HepG2 (cell line): ENCODE measurements at regions not wholly inside any gene's neighbourhood (a gene's known extent, or its start where the extent isn't known, plus 50 kb on each side); places are given as distances from the start of the nearest gene placed in this dataset.

Experiments used
- ATAC-seq: fragments of 200-7000 bp; cut with Tn5 transposase; 3 replicates; pipeline ENCODE4 v1.9.1; 2020; ENCODE audit warnings: mild to moderate bottlenecking, moderate library complexity
- BruUV-seq: library from RNA; stranded (reverse); fragments of 400-500 nt; replicated peaks from 2 replicates; lab custom pipeline; 2021; lab: Mats Ljungman, UMichigan
- CTCF ChIA-PET: fragments of 300-600 bp; formaldehyde crosslinking; extraction: SDS; loops from one replicate; lab custom pipeline; 2021; ENCODE audit warnings: low total read pairs, inconsistent platforms, low intra/inter-chr PET ratio; lab: Yijun Ruan, JAX
- POLR2A ChIA-PET: fragments of 350-600 bp; sonication (Branson Sonifier 250); formaldehyde crosslinking; loops from one replicate; lab custom pipeline; 2020; ENCODE audit warnings: antibody characterized with exemption, inconsistent platforms; lab: Yijun Ruan, JAX
- DNase-seq: peaks from one replicate; pipeline ENCODE4 v3.0.0-alpha.2; 2015; ENCODE audit warnings: low spot score
- FAIRE-seq: peaks from 3 replicates; lab custom pipeline; 2011; peaks lifted over from hg19 to GRCh38; lab: Jason Lieb, UNC
- H2AFZ ChIP-seq: one replicate; pipeline ENCODE4 v1.6.1; 2011; ENCODE audit warnings: low read length, inconsistent platforms
- H3K27ac ChIP-seq: fragments of 300-600 bp; 3 replicates; pipeline ENCODE4 v1.8.0; 2011; ENCODE audit warnings: mixed run types, mild to moderate bottlenecking, mixed read lengths, low read length, inconsistent platforms; ENCODE audit not compliant: insufficient read depth; ENCODE audit errors: extremely low read length
- H3K27me3 ChIP-seq, 2 experiments: fragments of 200-600 bp in 1 of 2; 2 replicates in 1 of 2; 3 replicates in 1 of 2; pipeline versions ENCODE4 v1.6.0 to v1.8.0; 2011; ENCODE audit warnings: low read length in 2 of 2, mild to moderate bottlenecking in 2 of 2, moderate library complexity in 2 of 2, inconsistent platforms in 1 of 2; ENCODE audit not compliant: insufficient read depth in 2 of 2, control insufficient read depth in 1 of 2
- H3K36me3 ChIP-seq, 2 experiments: fragments of 200-600 bp in 1 of 2; replicated peaks in 1 of 2; 2 replicates in 1 of 2; 3 replicates in 1 of 2; pipeline versions ENCODE4 v1.5.1 to v1.8.0; 2011; ENCODE audit warnings: low read length in 2 of 2, inconsistent platforms in 1 of 2; ENCODE audit not compliant: insufficient read depth in 2 of 2, control insufficient read depth in 1 of 2
- H3K4me1 ChIP-seq: 2 replicates; pipeline ENCODE4 v1.5.1; 2012; ENCODE audit warnings: low read length, inconsistent platforms; ENCODE audit not compliant: insufficient read depth
- H3K4me2 ChIP-seq: 2 replicates; pipeline ENCODE4 v1.6.0; 2011; ENCODE audit warnings: low read depth, low read length, inconsistent platforms
- H3K4me3 ChIP-seq, 3 experiments: fragments of 200-600 bp in 1 of 3; sonication (generic), shearing (Covaris generic) in 1 of 3; replicated peaks in 1 of 3; 2 replicates each; pipeline ENCODE4 v1.5.1; 2011 to 2016; ENCODE audit warnings: low read length in 3 of 3, inconsistent platforms in 2 of 3, low read depth in 2 of 3, mild to moderate bottlenecking in 2 of 3, control low read depth in 1 of 3, mixed read lengths in 1 of 3; ENCODE audit not compliant: insufficient read depth in 1 of 3
- H3K79me2 ChIP-seq: one replicate; pipeline ENCODE4 v1.6.1; 2011; ENCODE audit warnings: low read length, inconsistent platforms; ENCODE audit not compliant: insufficient read depth
- H3K9ac ChIP-seq: 2 replicates; pipeline ENCODE4 v1.6.0; 2011; ENCODE audit warnings: mild to moderate bottlenecking, low read depth, low read length, inconsistent platforms; ENCODE audit not compliant: insufficient read depth
- H3K9me3 ChIP-seq: 2 replicates; pipeline ENCODE4 v1.5.1; 2012; ENCODE audit warnings: mild to moderate bottlenecking, low read length
- H4K20me1 ChIP-seq: 2 replicates; pipeline ENCODE4 v1.6.0; 2011; ENCODE audit warnings: inconsistent platforms, mild to moderate bottlenecking, low read length, moderate library complexity; ENCODE audit not compliant: insufficient read depth
- ARHGAP35 ChIP-seq: sonication (generic); formaldehyde crosslinking; IDR thresholded peaks from 2 replicates; pipeline ENCODE4 v1.9.0; 2022; ENCODE audit warnings: mild to moderate bottlenecking, inconsistent platforms, moderate library complexity, missing genetic modification reagents, borderline replicate concordance
- GMEB1 ChIP-seq: sonication (generic); formaldehyde crosslinking; IDR thresholded peaks from 2 replicates; pipeline ENCODE4 v1.5.1; 2020; ENCODE audit warnings: missing genetic modification reagents, mild to moderate bottlenecking, borderline replicate concordance
- NFYB ChIP-seq: sonication (generic); formaldehyde crosslinking; IDR thresholded peaks from 2 replicates; pipeline ENCODE4 v1.4.0; 2020; ENCODE audit warnings: missing genetic modification reagents
- SRSF4 ChIP-seq: fragments of 200-400 bp; formaldehyde crosslinking; IDR thresholded peaks from one replicate; pipeline ENCODE4 v1.6.1; 2018; ENCODE audit warnings: mild to moderate bottlenecking, low read depth, low read length, moderate library complexity; ENCODE audit not compliant: poor library complexity, severe bottlenecking
- ZNF3 ChIP-seq: IDR thresholded peaks from 2 replicates; pipeline ENCODE4 v1.7.0; 2017; ENCODE audit warnings: inconsistent platforms
- WGBS: methylation state at CpG from one replicate; pipeline ENCODE4 v1.1.6; 2017; ENCODE audit warnings: low lambda C conversion rate; 5-methylcytosine and 5-hydroxymethylcytosine counted together
- in situ Hi-C: cut with HindIII; loops from 2 replicates; pipeline ENCODE4 v1.10.0; 2017; ENCODE audit warnings: low pct_unique_long_range_greater_than_20kb; ENCODE audit not compliant: extremely low pct_ligation_motif_present
- intact Hi-C: fragments of 100-400 bp; cut with micrococcal nuclease; formaldehyde crosslinking; loops from one replicate; pipeline ENCODE4 v1.10.0; 2022; ENCODE audit not compliant: unreplicated experiment
- TF ChIP-seq, protein P1 (sequence below): sonication (generic); formaldehyde crosslinking; IDR thresholded peaks from one replicate; pipeline ENCODE4 v1.5.1; 2020; ENCODE audit warnings: mild to moderate bottlenecking, missing genetic modification reagents; ENCODE audit errors: not compliant biosample characterization

GRCh38 chr5:104635227-104635626, 1072.6 kb upstream of the NUDT12 start:
- in situ Hi-C loops, result no loop called here
- no peak for TF ChIP-seq ARHGAP35
- no peak for TF ChIP-seq NFYB (CRISPR knock-in tag)
- TF ChIP-seq, protein P1, sequence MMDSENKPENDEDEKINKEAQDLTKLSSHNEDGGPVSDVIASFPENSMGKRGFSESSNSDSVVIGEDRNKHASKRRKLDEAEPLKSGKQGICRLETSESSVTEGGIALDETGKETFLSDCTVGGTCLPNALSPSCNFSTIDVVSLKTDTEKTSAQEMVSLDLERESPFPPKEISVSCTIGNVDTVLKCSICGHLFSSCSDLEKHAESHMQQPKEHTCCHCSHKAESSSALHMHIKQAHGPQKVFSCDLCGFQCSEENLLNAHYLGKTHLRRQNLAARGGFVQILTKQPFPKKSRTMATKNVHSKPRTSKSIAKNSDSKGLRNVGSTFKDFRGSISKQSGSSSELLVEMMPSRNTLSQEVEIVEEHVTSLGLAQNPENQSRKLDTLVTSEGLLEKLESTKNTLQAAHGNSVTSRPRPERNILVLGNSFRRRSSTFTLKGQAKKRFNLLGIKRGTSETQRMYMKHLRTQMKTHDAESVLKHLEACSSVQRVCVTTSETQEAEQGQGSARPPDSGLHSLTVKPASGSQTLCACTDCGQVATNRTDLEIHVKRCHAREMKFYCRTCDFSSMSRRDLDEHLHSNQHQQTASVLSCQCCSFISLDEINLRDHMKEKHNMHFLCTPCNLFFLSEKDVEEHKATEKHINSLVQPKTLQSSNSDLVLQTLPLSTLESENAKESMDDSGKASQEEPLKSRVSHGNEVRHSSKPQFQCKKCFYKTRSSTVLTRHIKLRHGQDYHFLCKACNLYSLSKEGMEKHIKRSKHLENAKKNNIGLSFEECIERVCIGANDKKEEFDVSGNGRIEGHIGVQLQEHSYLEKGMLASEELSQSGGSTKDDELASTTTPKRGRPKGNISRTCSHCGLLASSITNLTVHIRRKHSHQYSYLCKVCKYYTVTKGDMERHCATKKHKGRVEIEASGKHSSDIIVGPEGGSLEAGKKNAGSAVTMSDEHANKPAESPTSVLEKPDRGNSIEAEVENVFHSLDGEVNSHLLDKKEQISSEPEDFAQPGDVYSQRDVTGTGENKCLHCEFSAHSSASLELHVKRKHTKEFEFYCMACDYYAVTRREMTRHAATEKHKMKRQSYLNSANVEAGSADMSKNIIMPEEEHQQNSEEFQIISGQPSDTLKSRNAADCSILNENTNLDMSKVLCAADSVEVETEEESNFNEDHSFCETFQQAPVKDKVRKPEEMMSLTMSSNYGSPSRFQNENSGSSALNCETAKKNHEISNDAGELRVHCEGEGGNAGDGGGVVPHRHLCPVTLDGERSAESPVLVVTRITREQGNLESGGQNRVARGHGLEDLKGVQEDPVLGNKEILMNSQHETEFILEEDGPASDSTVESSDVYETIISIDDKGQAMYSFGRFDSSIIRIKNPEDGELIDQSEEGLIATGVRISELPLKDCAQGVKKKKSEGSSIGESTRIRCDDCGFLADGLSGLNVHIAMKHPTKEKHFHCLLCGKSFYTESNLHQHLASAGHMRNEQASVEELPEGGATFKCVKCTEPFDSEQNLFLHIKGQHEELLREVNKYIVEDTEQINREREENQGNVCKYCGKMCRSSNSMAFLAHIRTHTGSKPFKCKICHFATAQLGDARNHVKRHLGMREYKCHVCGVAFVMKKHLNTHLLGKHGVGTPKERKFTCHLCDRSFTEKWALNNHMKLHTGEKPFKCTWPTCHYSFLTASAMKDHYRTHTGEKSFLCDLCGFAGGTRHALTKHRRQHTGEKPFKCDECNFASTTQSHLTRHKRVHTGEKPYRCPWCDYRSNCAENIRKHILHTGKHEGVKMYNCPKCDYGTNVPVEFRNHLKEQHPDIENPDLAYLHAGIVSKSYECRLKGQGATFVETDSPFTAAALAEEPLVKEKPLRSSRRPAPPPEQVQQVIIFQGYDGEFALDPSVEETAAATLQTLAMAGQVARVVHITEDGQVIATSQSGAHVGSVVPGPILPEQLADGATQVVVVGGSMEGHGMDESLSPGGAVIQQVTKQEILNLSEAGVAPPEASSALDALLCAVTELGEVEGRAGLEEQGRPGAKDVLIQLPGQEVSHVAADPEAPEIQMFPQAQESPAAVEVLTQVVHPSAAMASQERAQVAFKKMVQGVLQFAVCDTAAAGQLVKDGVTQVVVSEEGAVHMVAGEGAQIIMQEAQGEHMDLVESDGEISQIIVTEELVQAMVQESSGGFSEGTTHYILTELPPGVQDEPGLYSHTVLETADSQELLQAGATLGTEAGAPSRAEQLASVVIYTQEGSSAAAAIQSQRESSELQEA (CRISPR knock-in tag), result no peak
- no peak for TF ChIP-seq SRSF4
- no peak for TF ChIP-seq ZNF3 (CRISPR knock-in tag)
- TF ChIP-seq GMEB1 (CRISPR knock-in tag), result no peak
- FAIRE-seq (no peak), DNase-seq (no peak), ATAC-seq (no peak)
- ChIA-PET POLR2A (no interaction called here), CTCF (no interaction called here)
- Histone ChIP-seq H3K27ac (no peak overlapping the region), H4K20me1 (no peaks in the 10 kb centered on the region), H3K4me3 (no peak overlapping the region), H3K36me3 (no peaks in the 10 kb centered on the region), H3K4me1 (no peaks in the 10 kb centered on the region), H3K4me2 (no peak overlapping the region), H2AFZ (no peak overlapping the region), H3K27me3 (no peaks in the 10 kb centered on the region), H3K9ac (no peak overlapping the region), H3K79me2 (no peaks in the 10 kb centered on the region), H3K9me3 (no peaks in the 10 kb centered on the region)
- no TSS peak for BruUV-seq
- under 1% methylated on average over 3 of the region's 3 CpGs for WGBS
- intact Hi-C loops, result no loop called here
